Erythroblast (primary cell): ENCODE measurements at regions not wholly inside any gene's neighbourhood (a gene's known extent, or its start where the extent isn't known, plus 50 kb on each side); places are given as distances from the start of the nearest gene placed in this dataset.

Experiments used
- GATA1 ChIP-seq: IDR thresholded peaks from 2 replicates; pipeline ENCODE4 v1.6.1; 2011; ENCODE audit warnings: low read depth, mild to moderate bottlenecking, control low read depth, low read length, moderate library complexity
- POLR2A ChIP-seq: IDR thresholded peaks from 2 replicates; pipeline ENCODE4 v1.6.1; 2011; ENCODE audit warnings: mild to moderate bottlenecking, low read length

DNA sequence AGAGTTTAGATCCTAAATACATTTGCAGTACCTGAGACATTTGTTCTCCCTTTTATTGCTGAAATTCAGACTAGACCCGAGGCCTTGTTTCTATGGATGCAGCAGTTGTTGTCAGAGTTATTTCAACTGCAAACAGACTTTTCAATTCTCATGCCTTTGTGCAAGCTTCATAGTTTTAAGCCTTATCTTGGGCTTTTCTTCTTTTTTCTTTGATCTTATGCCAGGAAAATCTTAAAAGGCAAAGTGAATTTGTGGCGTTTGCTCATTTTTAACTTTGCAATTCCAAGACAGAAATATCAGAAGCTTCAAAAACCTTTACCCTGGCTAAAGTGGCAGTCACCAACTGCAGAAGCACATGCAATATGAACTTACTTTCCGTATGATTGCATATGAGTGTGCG lies 576.7 kb downstream of the DIPK2A start:
- TF ChIP-seq POLR2A, result no peak
- TF ChIP-seq GATA1, result no peak
